ENCODE measurements at regions not wholly inside any gene's neighbourhood (a gene's known extent, or its start where the extent isn't known, plus 50 kb on each side); places are given as distances from the start of the nearest gene placed in this dataset.
A peak's percentile ranks its signal among the peaks of the same experiment; 100 is the strongest.
"Not testable (repeated sequence)": the region's sequence is repeated elsewhere in the genome, so short reads cannot be mapped to it uniquely, and the experiment has no call there.

- DNase-seq (ENCODE audit: low spot score) = no peak
These were observed 72.7 kb upstream of the HSPA9 start for GRCh38 chr5:138647794-138648410.

- no peak for DNase-seq (ENCODE audit: low spot score)
These were observed 72.1 kb upstream of the HSPA9 start for GRCh38 chr5:138647261-138647788.

GRCh38 chr5:138646671-138647070, 71.5 kb upstream of the HSPA9 start:
- DNase-seq (ENCODE audit: low spot score) = no peak

GRCh38 chr5:138645778-138646575, 70.8 kb upstream of the HSPA9 start:
- no peak for DNase-seq (ENCODE audit: low spot score)

- no peak for DNase-seq (ENCODE audit: low spot score)
These were observed 68.0 kb upstream of the HSPA9 start for GRCh38 chr5:138643040-138643791.

GRCh38 chr5:138641547-138642298, 66.5 kb upstream of the HSPA9 start:
- DNase-seq (ENCODE audit: low spot score) = peak; percentile 78

GRCh38 chr5:138640646-138641254, 65.5 kb upstream of the HSPA9 start:
- no peak for DNase-seq (ENCODE audit: low spot score)

GRCh38 chr5:138640138-138640537, 64.9 kb upstream of the HSPA9 start:
- no peak for DNase-seq (ENCODE audit: low spot score)

GRCh38 chr5:138639326-138639725, 64.1 kb upstream of the HSPA9 start:
- no peak for DNase-seq (ENCODE audit: low spot score)

- no peak for DNase-seq (ENCODE audit: low spot score)
These were observed 62.1 kb upstream of the HSPA9 start for GRCh38 chr5:138637256-138637655.

- no peak for DNase-seq (ENCODE audit: low spot score)
These were observed 61.3 kb upstream of the HSPA9 start for GRCh38 chr5:138636398-138636944.

GRCh38 chr5:138635708-138636107, 60.5 kb upstream of the HSPA9 start:
- DNase-seq (ENCODE audit: low spot score) = no peak

- DNase-seq (ENCODE audit: low spot score) = no peak
These were observed 60.1 kb upstream of the HSPA9 start for GRCh38 chr5:138635265-138635664.

- not testable (repeated sequence) for DNase-seq (ENCODE audit: low spot score)
These were observed 59.6 kb upstream of the HSPA9 start for GRCh38 chr5:138634804-138635203.

- DNase-seq (ENCODE audit: low spot score) = peak; percentile 53
These were observed 57.8 kb upstream of the HSPA9 start for GRCh38 chr5:138632900-138633489.

- DNase-seq (ENCODE audit: low spot score) = peak; percentile 27
These were observed 56.1 kb upstream of the HSPA9 start for GRCh38 chr5:138631096-138631928.

GRCh38 chr5:138629392-138629791, 54.2 kb upstream of the HSPA9 start:
- DNase-seq (ENCODE audit: low spot score) = peak; percentile 1

GRCh38 chr5:138626333-138626944, 51.2 kb upstream of the HSPA9 start:
- DNase-seq (ENCODE audit: low spot score) = peak; percentile 5

- no peak for DNase-seq (ENCODE audit: low spot score)
These were observed 49.9 kb upstream of the HSPA9 start for GRCh38 chr5:138625134-138625533.

All from D341Med (cell line).